ENCODE measurements at regions not wholly inside any gene's neighbourhood (a gene's known extent, or its start where the extent isn't known, plus 50 kb on each side); places are given as distances from the start of the nearest gene placed in this dataset.
A peak's percentile ranks its signal among the peaks of the same experiment; 100 is the strongest.

DNA sequence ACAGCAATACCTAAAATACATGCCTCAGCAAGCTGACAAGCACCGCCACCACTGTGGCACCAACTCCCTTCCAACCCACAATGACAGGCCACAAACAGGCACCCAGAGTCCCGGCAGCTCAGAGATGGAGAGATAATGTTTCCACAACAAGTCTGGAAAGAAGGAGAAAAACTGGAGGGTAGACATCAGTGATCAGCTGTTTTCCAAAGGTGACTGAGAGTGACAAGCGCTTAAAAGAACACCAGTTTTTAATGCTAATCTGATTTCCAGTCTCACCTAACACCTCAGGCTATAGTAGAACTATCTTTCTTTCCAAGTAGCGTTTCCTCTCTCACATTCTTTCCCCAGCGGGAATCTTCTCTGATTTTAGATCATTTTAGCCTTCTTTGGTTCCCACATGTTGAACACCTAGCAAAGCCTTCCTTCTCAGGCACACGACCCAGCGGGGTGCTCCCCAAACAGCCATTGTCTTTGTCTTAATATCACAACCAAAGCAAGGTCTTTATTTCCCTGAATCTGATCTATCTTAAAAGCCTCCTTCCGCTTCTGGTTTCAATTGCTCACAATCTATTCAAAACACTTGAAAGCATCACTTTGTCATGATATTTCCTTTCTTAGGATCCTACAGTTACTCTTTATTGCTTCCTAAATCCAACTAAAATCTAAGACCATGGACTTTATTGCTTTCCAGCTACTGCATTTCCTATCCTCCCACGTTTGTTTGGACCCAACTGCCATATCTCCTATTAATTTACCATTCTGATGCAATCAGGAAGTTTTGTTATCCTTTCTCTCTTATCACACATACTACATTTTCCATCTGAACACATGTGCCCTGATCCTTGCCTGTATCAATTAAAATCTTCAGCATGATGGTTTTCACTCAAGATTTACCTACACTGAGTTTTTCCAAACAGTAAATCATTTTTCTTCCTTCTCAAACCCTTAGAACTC is 282.7 kb downstream of the ADGB start:
- no peak overlapping the region for H3K27ac Mint-ChIP-seq
- no peak overlapping the region for H3K4me3 Mint-ChIP-seq
- no peaks in the 10 kb centered on the region for H3K9me3 Mint-ChIP-seq
- H3K4me1 Mint-ChIP-seq: no peaks in the 10 kb centered on the region
- ATAC-seq (no peak), DNase-seq (ENCODE audit: low spot score in 2 of 2) (peak in 1 of 2 donors; percentile 23)
- no peaks in the 10 kb centered on the region for H3K36me3 Mint-ChIP-seq

DNA sequence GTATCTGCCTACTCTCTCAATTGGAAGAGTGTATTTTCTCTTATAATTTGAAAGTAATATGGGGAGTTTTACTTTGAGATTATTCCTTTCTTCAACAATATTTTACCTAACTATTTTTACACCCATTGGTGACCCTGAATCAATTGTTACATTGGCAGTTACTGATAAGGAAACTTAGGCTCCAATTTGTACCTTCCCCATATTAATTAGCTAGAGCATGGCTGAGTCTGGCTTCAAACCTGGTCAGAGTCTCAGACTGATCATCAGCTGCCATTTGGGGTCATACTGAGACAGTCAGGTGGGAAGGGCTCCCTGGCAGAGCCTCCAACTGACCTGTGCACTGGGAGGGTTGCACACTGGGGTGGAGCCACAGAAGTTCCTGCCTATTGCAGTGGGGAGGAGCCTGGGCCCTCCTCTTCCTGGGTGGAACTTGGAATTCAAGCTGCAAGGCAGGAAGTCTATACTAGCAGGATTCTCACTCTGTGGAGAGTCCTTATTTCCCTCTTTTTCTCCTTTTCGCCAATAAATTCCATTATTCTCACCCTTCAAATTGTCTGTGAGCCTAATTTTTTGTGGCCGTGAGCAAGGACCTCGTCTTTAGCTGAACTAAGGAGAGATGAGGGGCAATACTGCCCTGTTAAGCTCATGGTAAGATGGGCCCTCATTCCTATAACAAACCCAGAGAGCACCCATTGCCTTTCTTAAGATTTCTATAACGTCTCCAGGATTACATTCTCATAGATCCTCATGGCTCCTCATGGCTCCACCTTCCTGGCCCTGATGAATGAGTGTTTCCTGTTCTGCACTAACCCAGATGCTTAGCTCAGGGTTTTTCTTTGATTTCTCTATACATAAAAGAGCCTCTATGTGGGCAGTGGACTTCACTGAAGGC is 285.1 kb downstream of the ADGB start:
- no peak for DNase-seq (ENCODE audit: low spot score in 2 of 2)
- Mint-ChIP-seq H3K9me3 (no peaks in the 10 kb centered on the region), H3K4me1 (no peaks in the 10 kb centered on the region), H3K4me3 (no peak overlapping the region), H3K27ac (no peak overlapping the region), H3K36me3 (no peaks in the 10 kb centered on the region)
- no peak for ATAC-seq

- DNase-seq (ENCODE audit: low spot score in 2 of 2): no peak
- H3K27ac Mint-ChIP-seq: no peak overlapping the region
- H3K4me1 Mint-ChIP-seq: no peaks in the 10 kb centered on the region
- H3K36me3 Mint-ChIP-seq: no peaks in the 10 kb centered on the region
- ATAC-seq: no peak
- no peak overlapping the region for H3K4me3 Mint-ChIP-seq
- H3K9me3 Mint-ChIP-seq: no peaks in the 10 kb centered on the region
Observed at GRCh38 chr6:146884728-146885127, 286.0 kb downstream of the ADGB start.

DNA sequence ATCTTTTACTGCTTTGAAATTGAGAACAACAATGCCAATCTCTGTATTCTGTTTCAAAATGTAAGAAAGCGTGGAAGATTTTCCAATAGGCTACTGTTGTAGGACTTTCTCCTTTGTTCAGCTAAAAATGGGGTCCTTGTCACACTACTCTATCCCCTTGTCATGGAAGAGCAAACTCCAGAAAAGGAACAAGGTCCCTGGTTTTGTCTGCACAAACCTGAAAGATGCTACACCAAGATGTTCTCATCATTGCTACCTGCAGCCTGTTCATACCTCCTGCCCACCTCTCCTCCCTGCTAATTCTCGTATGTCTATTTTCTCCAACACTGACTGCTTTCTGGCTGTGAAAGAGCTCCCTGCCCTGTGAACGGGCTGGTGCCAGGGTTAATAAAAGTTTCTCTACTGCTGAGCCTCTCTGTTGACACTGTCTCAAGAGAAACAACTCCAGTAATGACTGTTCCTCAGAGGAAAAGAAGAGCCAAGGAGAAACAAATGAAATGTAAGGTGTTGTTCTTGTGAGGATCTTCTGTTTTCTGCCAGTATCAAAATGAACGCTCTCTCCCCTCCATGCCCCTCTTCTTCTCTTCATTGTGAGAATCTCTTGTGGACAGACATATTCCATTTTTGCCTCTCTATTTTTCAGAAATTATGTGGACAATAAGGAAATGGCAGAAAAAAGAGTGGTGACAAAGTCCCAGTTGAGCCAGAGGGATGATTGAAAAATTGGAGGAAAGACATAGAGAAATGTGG is 287.1 kb downstream of the ADGB start:
- ATAC-seq (no peak), DNase-seq (ENCODE audit: low spot score in 2 of 2) (no peak)
- Mint-ChIP-seq H3K27ac (no peak overlapping the region), H3K4me3 (no peak overlapping the region), H3K36me3 (no peaks in the 10 kb centered on the region), H3K9me3 (no peaks in the 10 kb centered on the region), H3K4me1 (no peaks in the 10 kb centered on the region)

- ATAC-seq (no peak), DNase-seq (ENCODE audit: low spot score in 2 of 2) (no peak)
- H3K9me3 Mint-ChIP-seq: no peaks in the 10 kb centered on the region
- H3K4me3 Mint-ChIP-seq: no peak overlapping the region
- H3K36me3 Mint-ChIP-seq: no peaks in the 10 kb centered on the region
- H3K27ac Mint-ChIP-seq: no peak overlapping the region
- H3K4me1 Mint-ChIP-seq: no peaks in the 10 kb centered on the region
Observed at GRCh38 chr6:146886587-146887446, 288.0 kb downstream of the ADGB start.

DNA sequence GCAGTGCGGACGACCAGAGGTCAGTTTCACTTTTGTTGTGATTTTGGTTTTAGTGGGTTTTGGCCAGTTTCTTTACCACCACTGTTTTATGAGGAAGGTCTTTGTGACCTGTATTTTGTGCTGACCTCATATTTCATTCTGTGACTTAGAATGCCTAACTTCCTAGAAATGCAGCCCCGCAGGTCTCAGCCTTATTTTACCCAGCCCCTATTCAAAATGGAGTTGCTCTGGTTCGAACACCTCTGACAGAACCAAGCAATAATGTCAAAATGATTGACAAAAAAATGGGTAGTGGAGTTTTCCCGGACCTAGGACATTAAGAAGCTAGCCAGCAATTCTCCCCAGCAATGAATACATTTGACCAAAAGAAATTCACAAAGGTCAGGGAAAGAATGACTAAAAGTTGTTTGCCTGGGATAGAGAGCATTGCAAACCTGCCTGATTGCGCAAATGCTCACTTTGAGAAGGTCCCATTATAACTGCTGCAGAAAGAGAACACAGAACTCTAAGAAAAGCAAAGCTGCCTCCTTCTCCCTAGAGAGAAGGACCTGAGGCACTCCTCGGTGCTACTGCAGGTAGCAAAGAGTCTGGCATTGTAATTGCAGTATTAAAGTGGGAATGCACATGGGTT is 288.8 kb downstream of the ADGB start:
- DNase-seq (ENCODE audit: low spot score in 2 of 2) (no peak), ATAC-seq (no peak)
- Mint-ChIP-seq H3K4me3 (no peak overlapping the region), H3K36me3 (no peaks in the 10 kb centered on the region), H3K4me1 (no peaks in the 10 kb centered on the region), H3K27ac (no peak overlapping the region), H3K9me3 (no peaks in the 10 kb centered on the region)

DNA sequence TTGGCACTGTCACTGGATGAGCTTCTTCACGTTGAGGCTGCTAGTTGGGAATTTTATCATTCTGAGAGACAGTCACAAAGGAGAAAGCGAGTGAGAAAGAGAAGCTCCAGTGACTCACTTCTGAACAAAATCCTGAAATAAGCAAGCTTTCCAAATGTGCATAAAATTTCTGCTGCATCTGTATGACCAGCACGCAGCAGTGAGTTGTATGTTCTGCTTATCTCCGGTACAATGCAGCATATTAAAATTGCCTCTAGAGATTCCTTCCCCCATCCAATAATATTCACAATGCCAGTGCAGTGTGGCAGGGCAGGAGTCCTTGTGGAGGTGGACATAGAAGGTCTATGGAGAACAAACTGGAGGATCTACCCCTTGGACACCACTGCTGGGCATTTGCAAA is 290.5 kb downstream of the ADGB start:
- Mint-ChIP-seq H3K36me3 (no peaks in the 10 kb centered on the region), H3K27ac (no peak overlapping the region), H3K9me3 (no peaks in the 10 kb centered on the region), H3K4me1 (no peaks in the 10 kb centered on the region), H3K4me3 (no peak overlapping the region)
- DNase-seq (ENCODE audit: low spot score in 2 of 2) (no peak), ATAC-seq (no peak)

DNA sequence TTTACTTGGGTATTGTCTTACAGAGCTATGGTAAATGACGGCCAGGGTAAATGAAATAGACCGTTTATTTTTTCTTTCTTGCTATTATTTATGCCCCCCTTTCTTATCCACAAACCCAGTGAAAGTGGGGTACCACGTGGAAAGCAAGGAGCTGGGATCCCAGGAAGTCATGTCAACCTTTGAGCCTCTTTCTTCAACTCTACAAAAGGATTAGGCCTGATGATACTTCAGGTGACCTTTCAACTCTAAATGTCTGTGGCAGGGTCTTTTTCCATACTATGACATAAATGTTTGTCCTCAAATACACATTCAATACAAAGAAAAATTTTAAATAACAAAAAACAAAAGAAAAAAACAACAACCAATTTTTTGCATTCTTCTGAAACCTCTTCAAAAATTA is 291.4 kb downstream of the ADGB start:
- Mint-ChIP-seq H3K4me3 (no peak overlapping the region), H3K4me1 (no peaks in the 10 kb centered on the region), H3K27ac (no peak overlapping the region), H3K36me3 (no peaks in the 10 kb centered on the region), H3K9me3 (no peaks in the 10 kb centered on the region)
- DNase-seq (ENCODE audit: low spot score in 2 of 2) (no peak), ATAC-seq (no peak)

GRCh38 chr6:146890644-146891434 is 292.1 kb downstream of the ADGB start:
- H3K36me3 Mint-ChIP-seq: no peaks in the 10 kb centered on the region
- H3K4me3 Mint-ChIP-seq: no peak overlapping the region
- H3K9me3 Mint-ChIP-seq: no peaks in the 10 kb centered on the region
- H3K27ac Mint-ChIP-seq: no peak overlapping the region
- DNase-seq (ENCODE audit: low spot score in 2 of 2): no peak
- no peaks in the 10 kb centered on the region for H3K4me1 Mint-ChIP-seq
- ATAC-seq: no peak

GRCh38 chr6:146891615-146892265 is 293.0 kb downstream of the ADGB start:
- no peak for DNase-seq (ENCODE audit: low spot score in 2 of 2)
- Mint-ChIP-seq H3K27ac (no peak overlapping the region), H3K36me3 (no peaks in the 10 kb centered on the region), H3K4me3 (no peak overlapping the region), H3K9me3 (no peaks in the 10 kb centered on the region), H3K4me1 (no peaks in the 10 kb centered on the region)
- ATAC-seq: no peak

DNA sequence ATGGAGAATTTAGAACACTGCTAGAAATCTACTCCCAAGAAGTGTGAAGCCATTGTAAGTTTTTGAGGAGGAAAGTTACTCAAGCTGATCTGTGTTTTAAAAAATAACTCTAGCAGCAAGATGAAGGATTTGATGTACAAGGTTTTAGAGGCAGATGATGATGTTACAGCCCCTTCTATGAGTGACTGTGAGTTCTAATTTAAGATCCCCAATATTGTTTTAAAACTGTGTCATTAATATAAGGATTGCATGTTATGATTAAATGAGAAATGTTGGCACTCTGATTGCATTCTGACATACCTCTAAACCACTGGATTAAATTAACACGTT is 293.5 kb downstream of the ADGB start:
- no peak overlapping the region for H3K4me3 Mint-ChIP-seq
- no peak overlapping the region for H3K27ac Mint-ChIP-seq
- no peaks in the 10 kb centered on the region for H3K36me3 Mint-ChIP-seq
- no peaks in the 10 kb centered on the region for H3K4me1 Mint-ChIP-seq
- no peak for DNase-seq (ENCODE audit: low spot score in 2 of 2)
- no peak for ATAC-seq
- H3K9me3 Mint-ChIP-seq: no peaks in the 10 kb centered on the region

DNA sequence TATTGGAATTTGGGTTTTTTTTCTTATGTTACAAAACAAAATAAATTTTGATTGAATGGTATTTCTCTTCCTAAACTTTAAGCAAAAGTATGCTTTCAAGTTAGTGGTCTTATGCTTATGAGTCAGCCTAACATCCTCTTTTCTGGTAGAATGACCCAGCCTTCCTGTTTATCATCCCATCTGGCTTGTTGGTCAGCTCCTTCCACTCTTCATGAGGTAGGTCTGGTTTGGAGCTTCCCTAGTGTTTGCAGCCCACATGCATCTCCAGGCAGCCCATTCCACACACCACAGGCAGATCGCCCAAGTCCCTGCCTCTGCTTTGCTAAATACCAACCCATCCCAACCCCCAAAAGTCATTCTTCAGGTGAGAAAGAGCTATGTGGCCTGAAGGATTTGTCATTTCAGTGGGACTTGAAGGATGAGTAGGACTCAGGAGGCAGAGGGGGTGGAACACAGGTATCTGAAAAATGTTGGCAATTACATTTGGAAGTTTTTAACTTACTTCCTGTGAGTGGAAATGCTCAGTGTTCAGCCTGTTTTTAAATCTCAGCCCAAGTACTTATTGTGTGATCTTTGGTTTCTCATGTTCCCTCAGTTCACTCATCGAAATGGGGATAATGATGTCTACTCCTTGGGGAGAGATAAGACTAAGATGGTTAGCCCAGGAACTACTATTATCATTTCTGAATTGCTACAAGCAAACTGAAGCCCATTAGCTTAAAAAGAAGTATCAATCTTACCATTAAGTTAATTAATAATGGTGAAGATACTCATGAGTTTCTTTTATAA is 294.0 kb downstream of the ADGB start:
- H3K4me3 Mint-ChIP-seq: no peak overlapping the region
- DNase-seq (ENCODE audit: low spot score in 2 of 2) (no peak), ATAC-seq (no peak)
- H3K4me1 Mint-ChIP-seq: no peaks in the 10 kb centered on the region
- H3K36me3 Mint-ChIP-seq: no peaks in the 10 kb centered on the region
- no peak overlapping the region for H3K27ac Mint-ChIP-seq
- H3K9me3 Mint-ChIP-seq: no peaks in the 10 kb centered on the region

- Mint-ChIP-seq H3K27ac (no peak overlapping the region), H3K9me3 (no peaks in the 10 kb centered on the region), H3K4me1 (no peaks in the 10 kb centered on the region), H3K36me3 (no peaks in the 10 kb centered on the region), H3K4me3 (no peak overlapping the region)
- DNase-seq (ENCODE audit: low spot score in 2 of 2) (no peak), ATAC-seq (no peak)
Observed at GRCh38 chr6:146893690-146894089, 294.9 kb downstream of the ADGB start.

All from stimulated activated effector memory CD8-positive, alpha-beta T cell treated with anti-CD3 and anti-CD28 coated beads, Interleukin-12 subunit alpha, Interleukin-12 subunit beta, amount 100 ng/mL, for 72 hours (primary cell).